Loucy (cell line): ENCODE measurements at regions not wholly inside any gene's neighbourhood (a gene's known extent, or its start where the extent isn't known, plus 50 kb on each side); places are given as distances from the start of the nearest gene placed in this dataset.

ENCODE experiments used
- CTCF ChIP-seq: fragments of 200-600 bp; sonication (generic); conservative IDR thresholded peaks from 2 replicates; pipeline ENCODE4 v1.5.1; 2014; ENCODE audit warnings: mild to moderate bottlenecking, antibody characterized with exemption, low read length
- EZH2phosphoT487 ChIP-seq: fragments of 200-600 bp; IDR thresholded peaks from 2 replicates; pipeline ENCODE4 v1.6.1; 2018; ENCODE audit warnings: antibody characterized with exemption, mild to moderate bottlenecking, moderate library complexity, borderline replicate concordance

GRCh38 chr6:11318835-11319813, 86.7 kb upstream of the NEDD9 start:
- TF ChIP-seq CTCF (no peak), EZH2phosphoT487 (no peak)
